Left lung (tissue), 4 donors: ENCODE measurements at regions not wholly inside any gene's neighbourhood (a gene's known extent, or its start where the extent isn't known, plus 50 kb on each side); places are given as distances from the start of the nearest gene placed in this dataset.

ENCODE experiments used
- ATAC-seq: fragments of 200-7000 bp; cut with Tn5 transposase; one replicate; pipeline ENCODE4 v1.9.1; 2020; ENCODE audit warnings: moderate library complexity
- DNase-seq, 4 donors: peaks; one replicate each; pipeline ENCODE4 v3.0.0-alpha.2; 2013 to 2020
- H3K27ac ChIP-seq, 2 donors: fragments of 200-600 bp; sonication (generic) in 1 of 2; one replicate each; pipeline versions ENCODE4 v1.5.0 to v1.8.0; 2020 to 2021
- H3K27me3 ChIP-seq, 2 donors: fragments of 200-600 bp; sonication (generic) in 1 of 2; one replicate each; pipeline versions ENCODE4 v1.5.0 to v1.8.0; 2020 to 2021
- H3K36me3 ChIP-seq, 2 donors: fragments of 200-600 bp; sonication (generic) in 1 of 2; one replicate each; pipeline versions ENCODE4 v1.5.0 to v1.8.0; 2020 to 2021
- H3K4me1 ChIP-seq, 2 donors: fragments of 200-600 bp; one replicate each; pipeline ENCODE4 v1.8.0; 2021
- H3K4me3 ChIP-seq, 2 donors: fragments of 200-600 bp; sonication (generic) in 1 of 2; one replicate each; pipeline versions ENCODE4 v1.5.0 to v1.8.0; 2020 to 2021; ENCODE audit warnings: mild to moderate bottlenecking in 1 of 2
- H3K9me3 ChIP-seq, 2 donors: fragments of 200-600 bp; sonication (generic) in 1 of 2; one replicate each; pipeline versions ENCODE4 v1.5.0 to v1.8.0; 2020 to 2021
- intact Hi-C, 2 donors: fragments of 100-400 bp; cut with DNase I; formaldehyde crosslinking; loops; one replicate each; pipeline versions ENCODE4 v1.11.2 to v1.14.2; 2022
- TF ChIP-seq, protein P1 (sequence below), 2 donors: fragments of 200-600 bp; sonication (generic) in 1 of 2; IDR thresholded peaks; one replicate each; pipeline versions ENCODE4 v1.5.0 to v1.8.0; 2021; ENCODE audit warnings: antibody characterized with exemption in 2 of 2
- donor health status: DM: no; HTN: yes; CAD: no.
- donor health status: DM: no; HTN: no; CAD: no.

DNA sequence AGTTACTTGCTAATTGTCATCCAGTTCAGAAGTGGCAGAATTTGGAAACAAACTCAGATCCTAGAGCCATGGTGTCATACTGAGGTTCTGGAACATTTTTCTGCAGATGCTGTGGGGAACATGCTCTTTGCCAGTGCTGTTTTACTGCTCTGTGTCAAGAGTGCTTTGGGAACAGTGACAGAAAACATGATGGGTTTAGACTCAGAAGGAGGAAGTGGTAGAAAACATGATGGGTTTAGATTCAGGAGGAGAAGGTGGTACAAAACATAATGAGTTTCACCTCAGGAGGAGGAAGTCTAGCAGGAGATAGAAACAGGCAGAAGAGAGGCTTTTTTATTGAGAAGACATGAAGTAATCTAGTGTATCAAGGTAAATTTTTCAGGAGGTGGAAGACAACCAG lies 815.5 kb downstream of the DHX35 start:
- intact Hi-C loops = no loop called here
- no peak for DNase-seq
- Histone ChIP-seq H3K27ac (no peak overlapping the region), H3K4me3 (no peak overlapping the region), H3K9me3 (peaks cover 0 to 4% of the 10 kb centered on the region in 2 donors), H3K36me3 (no peaks in the 10 kb centered on the region), H3K27me3 (no peaks in the 10 kb centered on the region), H3K4me1 (no peaks in the 10 kb centered on the region)
- TF ChIP-seq, protein P1, sequence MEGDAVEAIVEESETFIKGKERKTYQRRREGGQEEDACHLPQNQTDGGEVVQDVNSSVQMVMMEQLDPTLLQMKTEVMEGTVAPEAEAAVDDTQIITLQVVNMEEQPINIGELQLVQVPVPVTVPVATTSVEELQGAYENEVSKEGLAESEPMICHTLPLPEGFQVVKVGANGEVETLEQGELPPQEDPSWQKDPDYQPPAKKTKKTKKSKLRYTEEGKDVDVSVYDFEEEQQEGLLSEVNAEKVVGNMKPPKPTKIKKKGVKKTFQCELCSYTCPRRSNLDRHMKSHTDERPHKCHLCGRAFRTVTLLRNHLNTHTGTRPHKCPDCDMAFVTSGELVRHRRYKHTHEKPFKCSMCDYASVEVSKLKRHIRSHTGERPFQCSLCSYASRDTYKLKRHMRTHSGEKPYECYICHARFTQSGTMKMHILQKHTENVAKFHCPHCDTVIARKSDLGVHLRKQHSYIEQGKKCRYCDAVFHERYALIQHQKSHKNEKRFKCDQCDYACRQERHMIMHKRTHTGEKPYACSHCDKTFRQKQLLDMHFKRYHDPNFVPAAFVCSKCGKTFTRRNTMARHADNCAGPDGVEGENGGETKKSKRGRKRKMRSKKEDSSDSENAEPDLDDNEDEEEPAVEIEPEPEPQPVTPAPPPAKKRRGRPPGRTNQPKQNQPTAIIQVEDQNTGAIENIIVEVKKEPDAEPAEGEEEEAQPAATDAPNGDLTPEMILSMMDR (IDR thresholded peaks at IDR 0.05) = no peak
- ATAC-seq = no peak

DNA sequence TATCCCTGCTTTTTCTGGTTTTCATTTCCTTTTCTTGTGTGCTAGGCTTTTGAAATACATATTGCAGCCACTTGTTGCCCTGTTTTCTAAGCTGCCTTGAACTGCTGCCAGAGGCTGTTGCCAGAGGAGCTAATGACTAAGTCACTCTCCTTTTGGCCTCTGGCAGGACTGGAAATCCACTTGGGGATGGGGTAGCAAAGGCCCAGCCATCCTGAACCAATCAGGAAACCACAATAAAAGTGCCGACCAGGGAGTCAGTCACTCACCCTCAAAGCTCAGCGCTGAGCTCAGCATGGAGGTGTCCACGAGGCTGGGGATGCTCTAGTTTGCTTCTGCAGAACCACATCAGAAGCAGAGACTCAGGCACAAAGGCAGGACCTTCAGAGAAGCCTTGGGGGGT lies 813.0 kb downstream of the DHX35 start:
- peak in 2 of 4 donors; percentile 36 to 46 for DNase-seq
- H3K4me1 ChIP-seq = no peaks in the 10 kb centered on the region
- H3K36me3 ChIP-seq = no peaks in the 10 kb centered on the region
- intact Hi-C loops = no loop called here
- TF ChIP-seq, protein P1 (IDR thresholded peaks at IDR 0.05) = no peak
- H3K27me3 ChIP-seq = no peaks in the 10 kb centered on the region
- peaks cover 0 to 6% of the 10 kb centered on the region in 2 donors for H3K9me3 ChIP-seq
- H3K4me3 ChIP-seq = no peak overlapping the region
- ATAC-seq = peak; percentile 39
- H3K27ac ChIP-seq = no peak overlapping the region

DNA sequence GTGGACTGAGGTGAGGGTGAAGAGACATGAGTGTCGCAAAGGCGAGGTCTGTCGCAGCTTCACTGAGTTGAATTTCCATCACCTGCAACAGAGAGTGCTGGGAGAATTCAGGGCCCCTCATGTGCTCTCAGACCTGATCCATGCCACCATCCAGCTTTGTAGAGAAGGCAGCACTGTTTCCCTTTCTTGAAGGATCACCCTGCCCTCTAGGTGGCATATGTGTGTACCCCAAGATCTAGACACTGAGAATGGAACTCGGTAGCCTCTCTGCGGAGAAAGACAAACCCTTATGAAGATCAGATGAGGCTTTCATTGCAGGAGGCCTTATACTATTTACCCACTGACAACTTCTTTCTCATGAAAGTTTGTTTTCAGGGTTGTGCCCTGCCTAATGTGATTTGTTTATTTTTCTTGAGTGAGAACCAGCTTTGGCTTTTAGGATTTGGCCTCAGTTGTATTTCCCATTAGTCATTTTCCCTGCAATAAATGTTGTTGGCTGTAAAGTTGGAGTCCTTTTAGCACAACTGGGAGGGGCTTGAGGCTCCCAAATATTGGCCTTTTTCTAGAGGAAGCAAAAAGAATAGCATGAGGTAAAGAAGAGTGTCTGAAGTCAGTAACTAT lies 811.3 kb downstream of the DHX35 start:
- intact Hi-C loops = no loop called here
- TF ChIP-seq, protein P1 (IDR thresholded peaks at IDR 0.05) = no peak
- ATAC-seq (no peak), DNase-seq (no peak)
- Histone ChIP-seq H3K27me3 (no peaks in the 10 kb centered on the region), H3K4me3 (no peak overlapping the region), H3K9me3 (peaks cover 0 to 17% of the 10 kb centered on the region in 2 donors), H3K27ac (no peak overlapping the region), H3K4me1 (no peaks in the 10 kb centered on the region), H3K36me3 (no peaks in the 10 kb centered on the region)

DNA sequence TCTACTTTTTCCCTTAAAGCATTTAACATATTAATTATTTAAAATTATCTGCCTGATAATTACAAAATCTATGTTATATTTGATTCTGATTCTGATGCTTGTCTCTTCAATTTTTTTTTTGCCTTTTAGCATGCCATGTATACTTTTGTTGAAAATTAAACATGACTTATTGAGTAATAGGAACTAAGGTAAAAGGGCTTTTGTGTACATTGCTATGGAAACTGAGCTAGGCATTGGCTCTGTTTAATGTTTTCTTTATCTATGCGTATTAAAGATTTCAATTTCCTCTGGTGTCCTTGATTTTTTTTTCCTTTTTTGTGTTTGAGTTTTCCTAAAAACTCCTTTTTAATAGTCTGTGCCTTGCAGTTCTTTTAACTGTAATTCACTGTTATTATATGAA lies 805.2 kb downstream of the DHX35 start:
- H3K27me3 ChIP-seq = no peaks in the 10 kb centered on the region
- intact Hi-C loops = no loop called here
- no peaks in the 10 kb centered on the region for H3K4me1 ChIP-seq
- TF ChIP-seq, protein P1 (IDR thresholded peaks at IDR 0.05) = no peak
- no peak overlapping the region for H3K4me3 ChIP-seq
- DNase-seq = no peak
- H3K27ac ChIP-seq = no peak overlapping the region
- H3K9me3 ChIP-seq = peaks cover 0 to 30% of the 10 kb centered on the region in 2 donors
- no peaks in the 10 kb centered on the region for H3K36me3 ChIP-seq
- no peak for ATAC-seq

DNA sequence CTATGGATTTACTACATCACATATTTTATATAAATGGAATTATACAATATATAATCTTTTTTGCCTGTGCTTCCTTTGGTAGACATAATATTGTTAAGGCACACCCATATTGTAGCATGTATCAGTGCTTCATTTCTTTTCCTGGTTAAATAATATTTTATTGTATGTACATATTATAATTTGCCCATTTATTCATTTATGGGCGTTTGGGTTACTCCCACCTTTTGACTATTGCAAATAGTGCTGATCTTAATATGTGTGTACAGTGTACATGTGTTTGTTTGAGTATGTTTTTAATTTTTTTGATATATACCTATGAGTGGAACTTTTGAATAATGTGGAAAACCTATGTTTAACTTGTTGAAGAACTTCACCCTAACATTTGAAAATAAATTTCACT lies 804.2 kb downstream of the DHX35 start:
- Histone ChIP-seq H3K4me1 (no peaks in the 10 kb centered on the region), H3K9me3 (peaks cover 0 to 30% of the 10 kb centered on the region in 2 donors), H3K4me3 (no peak overlapping the region), H3K36me3 (no peaks in the 10 kb centered on the region), H3K27ac (no peak overlapping the region), H3K27me3 (no peaks in the 10 kb centered on the region)
- no peak for ATAC-seq
- no peak for DNase-seq
- TF ChIP-seq, protein P1 (IDR thresholded peaks at IDR 0.05) = no peak
- intact Hi-C loops = no loop called here
